ENCODE measurements at regions not wholly inside any gene's neighbourhood (a gene's known extent, or its start where the extent isn't known, plus 50 kb on each side); places are given as distances from the start of the nearest gene placed in this dataset.

DNA sequence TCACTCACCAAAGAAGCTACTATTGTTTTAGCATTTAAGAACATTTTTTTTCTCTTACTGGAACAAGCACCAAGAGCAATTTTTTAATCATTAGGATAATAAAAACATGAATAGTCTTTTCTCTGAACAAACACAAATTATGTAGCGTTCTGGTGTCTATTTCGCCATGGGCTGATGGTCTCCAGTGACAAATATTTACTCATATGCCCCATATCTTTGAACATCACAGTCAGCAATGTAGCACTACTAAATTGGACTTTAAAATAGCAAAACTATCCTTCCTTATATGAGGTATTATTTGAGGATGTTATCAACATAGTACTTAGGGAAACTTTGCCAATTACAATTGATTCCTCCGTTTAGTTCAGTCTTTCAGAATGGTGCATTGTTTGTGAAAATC is 1326.0 kb upstream of the ZEB2 start:
- DNase-seq = no peak
- Histone ChIP-seq H3K36me3 (no peaks in the 10 kb centered on the region), H3K9me3 (ENCODE audit: severe bottlenecking) (no peaks in the 10 kb centered on the region), H3K27ac (no peak overlapping the region), H3K4me3 (ENCODE audit: low read depth, low read length) (no peak overlapping the region), H3K27me3 (ENCODE audit: insufficient read depth, low read depth, severe bottlenecking) (no peaks in the 10 kb centered on the region)
- TF ChIP-seq, protein P1, sequence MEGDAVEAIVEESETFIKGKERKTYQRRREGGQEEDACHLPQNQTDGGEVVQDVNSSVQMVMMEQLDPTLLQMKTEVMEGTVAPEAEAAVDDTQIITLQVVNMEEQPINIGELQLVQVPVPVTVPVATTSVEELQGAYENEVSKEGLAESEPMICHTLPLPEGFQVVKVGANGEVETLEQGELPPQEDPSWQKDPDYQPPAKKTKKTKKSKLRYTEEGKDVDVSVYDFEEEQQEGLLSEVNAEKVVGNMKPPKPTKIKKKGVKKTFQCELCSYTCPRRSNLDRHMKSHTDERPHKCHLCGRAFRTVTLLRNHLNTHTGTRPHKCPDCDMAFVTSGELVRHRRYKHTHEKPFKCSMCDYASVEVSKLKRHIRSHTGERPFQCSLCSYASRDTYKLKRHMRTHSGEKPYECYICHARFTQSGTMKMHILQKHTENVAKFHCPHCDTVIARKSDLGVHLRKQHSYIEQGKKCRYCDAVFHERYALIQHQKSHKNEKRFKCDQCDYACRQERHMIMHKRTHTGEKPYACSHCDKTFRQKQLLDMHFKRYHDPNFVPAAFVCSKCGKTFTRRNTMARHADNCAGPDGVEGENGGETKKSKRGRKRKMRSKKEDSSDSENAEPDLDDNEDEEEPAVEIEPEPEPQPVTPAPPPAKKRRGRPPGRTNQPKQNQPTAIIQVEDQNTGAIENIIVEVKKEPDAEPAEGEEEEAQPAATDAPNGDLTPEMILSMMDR (IDR thresholded peaks at IDR 0.05; ENCODE audit: low read depth, low read length) = no peak

DNA sequence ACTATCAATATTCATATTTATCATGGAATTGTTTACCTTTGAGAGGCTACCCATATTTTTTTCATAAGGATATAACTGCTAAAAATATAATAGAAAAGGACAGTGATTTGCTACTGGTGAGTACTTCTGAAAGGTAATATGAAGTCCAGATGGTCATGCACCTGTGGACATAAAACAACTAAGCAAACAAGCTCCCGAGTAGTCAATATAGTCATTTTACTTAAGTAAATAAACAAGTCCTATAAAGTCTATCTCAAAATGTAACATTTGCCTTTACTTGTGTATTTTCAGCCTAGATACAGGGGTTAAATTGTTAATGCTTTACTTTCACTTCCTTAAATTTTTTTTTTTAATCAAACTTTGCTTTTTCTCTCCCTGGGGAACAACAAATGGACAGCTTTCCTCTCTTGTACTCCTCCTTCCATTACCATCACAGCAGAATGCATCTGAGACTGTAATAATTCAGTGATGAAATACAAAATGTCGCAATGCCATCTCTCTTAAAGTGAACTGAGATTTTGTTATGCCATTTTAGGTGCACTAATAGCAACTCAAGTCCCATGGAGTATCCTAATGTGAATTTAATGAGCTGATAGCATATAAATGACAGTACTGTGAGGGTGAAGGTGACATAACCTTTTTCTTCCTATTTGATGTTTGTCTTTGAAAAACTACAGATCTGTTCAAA is 1325.4 kb upstream of the ZEB2 start:
- H3K9me3 ChIP-seq (ENCODE audit: severe bottlenecking) = no peaks in the 10 kb centered on the region
- no peak for DNase-seq
- TF ChIP-seq, protein P1 (IDR thresholded peaks at IDR 0.05; ENCODE audit: low read depth, low read length) = no peak
- no peak overlapping the region for H3K27ac ChIP-seq
- H3K4me3 ChIP-seq (ENCODE audit: low read depth, low read length) = no peak overlapping the region
- H3K27me3 ChIP-seq (ENCODE audit: insufficient read depth, low read depth, severe bottlenecking) = no peaks in the 10 kb centered on the region
- no peaks in the 10 kb centered on the region for H3K36me3 ChIP-seq

- Histone ChIP-seq H3K4me3 (ENCODE audit: low read depth, low read length) (no peak overlapping the region), H3K36me3 (no peaks in the 10 kb centered on the region), H3K9me3 (ENCODE audit: severe bottlenecking) (no peaks in the 10 kb centered on the region), H3K27me3 (ENCODE audit: insufficient read depth, low read depth, severe bottlenecking) (no peaks in the 10 kb centered on the region), H3K27ac (no peak overlapping the region)
- no peak for DNase-seq
- TF ChIP-seq, protein P1 (IDR thresholded peaks at IDR 0.05; ENCODE audit: low read depth, low read length) = no peak
Observed at GRCh38 chr2:145841973-145842372, 1322.1 kb upstream of the ZEB2 start.

DNA sequence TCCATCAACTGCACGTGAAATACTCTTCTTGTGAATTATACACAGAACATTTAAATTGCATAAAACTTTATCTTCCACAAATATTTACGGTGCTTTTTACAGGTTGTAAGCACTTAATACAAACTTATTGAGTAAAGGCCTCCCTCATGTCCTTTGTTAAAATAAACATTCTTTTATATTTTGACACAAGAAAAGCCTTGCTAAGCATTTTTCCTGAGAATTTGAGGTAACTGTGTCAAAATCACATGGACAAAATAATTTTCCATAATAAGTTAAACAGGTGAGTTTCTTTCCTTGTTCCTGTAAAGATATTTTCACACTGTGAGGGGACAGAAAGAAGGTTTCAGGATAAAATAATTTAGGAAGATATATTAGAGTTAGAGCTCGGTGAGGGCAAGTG is 1317.1 kb upstream of the ZEB2 start:
- TF ChIP-seq, protein P1 (IDR thresholded peaks at IDR 0.05; ENCODE audit: low read depth, low read length) = no peak
- no peaks in the 10 kb centered on the region for H3K36me3 ChIP-seq
- H3K27ac ChIP-seq = no peak overlapping the region
- DNase-seq = no peak
- H3K9me3 ChIP-seq (ENCODE audit: severe bottlenecking) = no peaks in the 10 kb centered on the region
- H3K4me3 ChIP-seq (ENCODE audit: low read depth, low read length) = no peak overlapping the region
- no peaks in the 10 kb centered on the region for H3K27me3 ChIP-seq (ENCODE audit: insufficient read depth, low read depth, severe bottlenecking)

- no peak overlapping the region for H3K27ac ChIP-seq
- no peak for DNase-seq
- no peaks in the 10 kb centered on the region for H3K9me3 ChIP-seq (ENCODE audit: severe bottlenecking)
- no peaks in the 10 kb centered on the region for H3K36me3 ChIP-seq
- H3K27me3 ChIP-seq (ENCODE audit: insufficient read depth, low read depth, severe bottlenecking) = no peaks in the 10 kb centered on the region
- no peak overlapping the region for H3K4me3 ChIP-seq (ENCODE audit: low read depth, low read length)
- TF ChIP-seq, protein P1 (IDR thresholded peaks at IDR 0.05; ENCODE audit: low read depth, low read length) = no peak
Observed at GRCh38 chr2:145835665-145836064, 1315.7 kb upstream of the ZEB2 start.

- no peak overlapping the region for H3K4me3 ChIP-seq (ENCODE audit: low read depth, low read length)
Observed at GRCh38 chr2:145832681-145833080, 1312.8 kb upstream of the ZEB2 start.

More at GRCh38 chr2:145832681-145833080, 1312.8 kb upstream of the ZEB2 start:
- DNase-seq = no peak
- H3K36me3 ChIP-seq = no peaks in the 10 kb centered on the region
- TF ChIP-seq, protein P1 (IDR thresholded peaks at IDR 0.05; ENCODE audit: low read depth, low read length) = no peak
- H3K9me3 ChIP-seq (ENCODE audit: severe bottlenecking) = no peaks in the 10 kb centered on the region
- no peak overlapping the region for H3K27ac ChIP-seq
- H3K27me3 ChIP-seq (ENCODE audit: insufficient read depth, low read depth, severe bottlenecking) = no peaks in the 10 kb centered on the region

All from WERI-Rb-1 (cell line).